Mucosa of rectum (tissue), 2 donors: ENCODE measurements at regions not wholly inside any gene's neighbourhood (a gene's known extent, or its start where the extent isn't known, plus 50 kb on each side); places are given as distances from the start of the nearest gene placed in this dataset.

Experiments
- H3K27ac ChIP-seq, 2 donors: one replicate each; pipeline ENCODE4 v1.7.0; 2013; ENCODE audit warnings: inconsistent platforms in 2 of 2, low read depth in 2 of 2, low read length in 2 of 2
- H3K27me3 ChIP-seq, 2 donors: one replicate each; pipeline ENCODE4 v1.7.0; 2013; ENCODE audit warnings: low read length in 2 of 2; ENCODE audit not compliant: control insufficient read depth in 2 of 2, insufficient read depth in 2 of 2
- H3K36me3 ChIP-seq, 2 donors: one replicate each; pipeline ENCODE4 v1.7.0; 2013; ENCODE audit warnings: low read length in 2 of 2; ENCODE audit not compliant: control insufficient read depth in 2 of 2, insufficient read depth in 2 of 2
- H3K4me1 ChIP-seq, 2 donors: one replicate each; pipeline ENCODE4 v1.7.0; 2013; ENCODE audit warnings: low read length in 2 of 2, mild to moderate bottlenecking in 1 of 2; ENCODE audit not compliant: control insufficient read depth in 2 of 2, insufficient read depth in 2 of 2
- H3K4me3 ChIP-seq, 2 donors: one replicate each; pipeline ENCODE4 v1.7.0; 2013; ENCODE audit warnings: low read length in 2 of 2
- H3K9ac ChIP-seq, 2 donors: one replicate each; pipeline ENCODE4 v1.7.0; 2013; ENCODE audit warnings: low read length in 2 of 2, low read depth in 1 of 2, mild to moderate bottlenecking in 1 of 2
- H3K9me3 ChIP-seq, 2 donors: one replicate each; pipeline ENCODE4 v1.7.0; 2013; ENCODE audit warnings: low read length in 2 of 2; ENCODE audit not compliant: control insufficient read depth in 2 of 2
- donor health status: healthy.
- donor health status: Normal muscosa, but diverticular disease.

- H3K27me3 ChIP-seq, result no peaks in the 10 kb centered on the region
Observed at GRCh38 chr9:99360026-99360425, 137.9 kb downstream of the SEC61B start.

GRCh38 chr9:99361817-99362216 is 139.7 kb downstream of the SEC61B start:
- H3K4me3 ChIP-seq, result no peak overlapping the region
- no peak overlapping the region for H3K9ac ChIP-seq
- no peaks in the 10 kb centered on the region for H3K36me3 ChIP-seq
- H3K9me3 ChIP-seq, result no peaks in the 10 kb centered on the region
- H3K4me1 ChIP-seq, result no peaks in the 10 kb centered on the region
- H3K27ac ChIP-seq, result no peak overlapping the region
- H3K27me3 ChIP-seq, result no peaks in the 10 kb centered on the region

More at GRCh38 chr9:99360026-99360425, 137.9 kb downstream of the SEC61B start:
- H3K27ac ChIP-seq, result no peak overlapping the region
- no peak overlapping the region for H3K9ac ChIP-seq
- H3K4me1 ChIP-seq, result no peaks in the 10 kb centered on the region
- H3K9me3 ChIP-seq, result no peaks in the 10 kb centered on the region
- no peak overlapping the region for H3K4me3 ChIP-seq
- no peaks in the 10 kb centered on the region for H3K36me3 ChIP-seq

GRCh38 chr9:99362321-99362720 is 140.2 kb downstream of the SEC61B start:
- Histone ChIP-seq H3K4me1 (no peaks in the 10 kb centered on the region), H3K9me3 (no peaks in the 10 kb centered on the region), H3K9ac (no peak overlapping the region), H3K27ac (no peak overlapping the region), H3K27me3 (peaks cover 0 to 1% of the 10 kb centered on the region in 2 donors), H3K4me3 (no peak overlapping the region), H3K36me3 (no peaks in the 10 kb centered on the region)

- Histone ChIP-seq H3K4me3 (no peak overlapping the region), H3K36me3 (no peaks in the 10 kb centered on the region), H3K9ac (no peak overlapping the region), H3K9me3 (no peaks in the 10 kb centered on the region), H3K27me3 (peaks cover 0 to 3% of the 10 kb centered on the region in 2 donors), H3K27ac (no peak overlapping the region), H3K4me1 (no peaks in the 10 kb centered on the region)
Observed at GRCh38 chr9:99363509-99363908, 141.4 kb downstream of the SEC61B start.

GRCh38 chr9:99365233-99365980 is 143.3 kb downstream of the SEC61B start:
- Histone ChIP-seq H3K27me3 (peaks cover 0 to 3% of the 10 kb centered on the region in 2 donors), H3K4me1 (no peaks in the 10 kb centered on the region), H3K36me3 (no peaks in the 10 kb centered on the region), H3K4me3 (no peak overlapping the region), H3K9ac (no peak overlapping the region), H3K27ac (no peak overlapping the region), H3K9me3 (no peaks in the 10 kb centered on the region)

GRCh38 chr9:99366183-99366582 is 144.1 kb downstream of the SEC61B start:
- Histone ChIP-seq H3K27me3 (peaks cover 0 to 3% of the 10 kb centered on the region in 2 donors), H3K27ac (no peak overlapping the region), H3K9ac (no peak overlapping the region), H3K9me3 (no peaks in the 10 kb centered on the region), H3K36me3 (no peaks in the 10 kb centered on the region), H3K4me3 (no peak overlapping the region), H3K4me1 (no peaks in the 10 kb centered on the region)

- Histone ChIP-seq H3K9me3 (no peaks in the 10 kb centered on the region), H3K9ac (no peak overlapping the region), H3K36me3 (no peaks in the 10 kb centered on the region), H3K4me3 (no peak overlapping the region), H3K27ac (no peak overlapping the region), H3K27me3 (peaks cover 0 to 3% of the 10 kb centered on the region in 2 donors), H3K4me1 (no peaks in the 10 kb centered on the region)
Observed at GRCh38 chr9:99366621-99367020, 144.5 kb downstream of the SEC61B start.

- no peak overlapping the region for H3K9ac ChIP-seq
- no peaks in the 10 kb centered on the region for H3K4me1 ChIP-seq
- no peaks in the 10 kb centered on the region for H3K9me3 ChIP-seq
- H3K27ac ChIP-seq, result no peak overlapping the region
- peak overlapping the region; percentile 28 to 56 for H3K4me3 ChIP-seq
- H3K27me3 ChIP-seq, result peaks cover 0 to 3% of the 10 kb centered on the region in 2 donors
- no peaks in the 10 kb centered on the region for H3K36me3 ChIP-seq
Observed at GRCh38 chr9:99368341-99369326, 146.6 kb downstream of the SEC61B start.

GRCh38 chr9:99369327-99369722 is 147.2 kb downstream of the SEC61B start:
- H3K27ac ChIP-seq, result no peak overlapping the region
- H3K27me3 ChIP-seq, result peaks cover 0 to 3% of the 10 kb centered on the region in 2 donors
- no peaks in the 10 kb centered on the region for H3K9me3 ChIP-seq
- no peaks in the 10 kb centered on the region for H3K4me1 ChIP-seq
- no peak overlapping the region for H3K4me3 ChIP-seq
- H3K9ac ChIP-seq, result no peak overlapping the region
- H3K36me3 ChIP-seq, result no peaks in the 10 kb centered on the region

- no peaks in the 10 kb centered on the region for H3K4me1 ChIP-seq
- H3K9me3 ChIP-seq, result no peaks in the 10 kb centered on the region
- H3K4me3 ChIP-seq, result no peak overlapping the region
- H3K27me3 ChIP-seq, result peaks cover 0 to 3% of the 10 kb centered on the region in 2 donors
- H3K9ac ChIP-seq, result no peak overlapping the region
- no peaks in the 10 kb centered on the region for H3K36me3 ChIP-seq
- H3K27ac ChIP-seq, result no peak overlapping the region
Observed at GRCh38 chr9:99370376-99370775, 148.3 kb downstream of the SEC61B start.
